ENCODE measurements at regions not wholly inside any gene's neighbourhood (a gene's known extent, or its start where the extent isn't known, plus 50 kb on each side); places are given as distances from the start of the nearest gene placed in this dataset.

GRCh38 chr14:41285186-41285748 is 321.4 kb upstream of the LRFN5 start:
- peak; percentile 30 to 40 for DNase-seq (ENCODE audit: low read depth in 2 of 2)
- TF ChIP-seq, protein P1, sequence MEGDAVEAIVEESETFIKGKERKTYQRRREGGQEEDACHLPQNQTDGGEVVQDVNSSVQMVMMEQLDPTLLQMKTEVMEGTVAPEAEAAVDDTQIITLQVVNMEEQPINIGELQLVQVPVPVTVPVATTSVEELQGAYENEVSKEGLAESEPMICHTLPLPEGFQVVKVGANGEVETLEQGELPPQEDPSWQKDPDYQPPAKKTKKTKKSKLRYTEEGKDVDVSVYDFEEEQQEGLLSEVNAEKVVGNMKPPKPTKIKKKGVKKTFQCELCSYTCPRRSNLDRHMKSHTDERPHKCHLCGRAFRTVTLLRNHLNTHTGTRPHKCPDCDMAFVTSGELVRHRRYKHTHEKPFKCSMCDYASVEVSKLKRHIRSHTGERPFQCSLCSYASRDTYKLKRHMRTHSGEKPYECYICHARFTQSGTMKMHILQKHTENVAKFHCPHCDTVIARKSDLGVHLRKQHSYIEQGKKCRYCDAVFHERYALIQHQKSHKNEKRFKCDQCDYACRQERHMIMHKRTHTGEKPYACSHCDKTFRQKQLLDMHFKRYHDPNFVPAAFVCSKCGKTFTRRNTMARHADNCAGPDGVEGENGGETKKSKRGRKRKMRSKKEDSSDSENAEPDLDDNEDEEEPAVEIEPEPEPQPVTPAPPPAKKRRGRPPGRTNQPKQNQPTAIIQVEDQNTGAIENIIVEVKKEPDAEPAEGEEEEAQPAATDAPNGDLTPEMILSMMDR (IDR thresholded peaks at IDR 0.05; ENCODE audit: low read depth, low read length), result no peak
- no peak overlapping the region for H3K4me3 ChIP-seq (replicated peaks in 1 of 2; ENCODE audit: low read depth in 2 of 2, low read length in 2 of 2)

- peak; percentile 23 to 26 for DNase-seq (ENCODE audit: low read depth in 2 of 2)
- TF ChIP-seq, protein P1 (IDR thresholded peaks at IDR 0.05; ENCODE audit: low read depth, low read length), result peak; percentile 20
- H3K4me3 ChIP-seq (replicated peaks in 1 of 2; ENCODE audit: low read depth in 2 of 2, low read length in 2 of 2), result no peak overlapping the region
Observed at GRCh38 chr14:41280745-41281144, 325.9 kb upstream of the LRFN5 start.

DNA sequence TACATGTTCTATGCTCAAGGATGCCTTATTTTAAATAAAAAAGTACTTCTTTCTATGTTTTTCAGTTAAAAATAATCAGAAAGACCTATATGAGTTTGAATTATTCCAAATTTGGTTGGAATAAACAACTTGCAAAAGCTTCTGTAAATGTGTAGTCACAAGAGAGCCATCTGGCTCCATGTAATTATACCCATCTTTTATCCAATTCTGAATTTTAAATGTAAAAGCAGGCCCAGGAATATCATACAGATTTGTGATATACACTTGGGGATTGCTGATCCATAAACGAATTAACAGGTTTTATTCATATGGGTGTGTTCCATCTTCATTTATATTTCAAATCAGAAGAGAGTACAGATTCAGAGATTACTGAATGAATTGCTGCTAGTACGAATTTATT is 329.2 kb upstream of the LRFN5 start:
- no peak for DNase-seq (ENCODE audit: low read depth in 2 of 2)
- TF ChIP-seq, protein P1 (IDR thresholded peaks at IDR 0.05; ENCODE audit: low read depth, low read length), result no peak
- H3K4me3 ChIP-seq (replicated peaks in 1 of 2; ENCODE audit: low read depth in 2 of 2, low read length in 2 of 2), result no peak overlapping the region

GRCh38 chr14:41257476-41257875 is 349.2 kb upstream of the LRFN5 start:
- no peak for DNase-seq (ENCODE audit: low read depth in 2 of 2)
- no peak overlapping the region for H3K4me3 ChIP-seq (replicated peaks in 1 of 2; ENCODE audit: low read depth in 2 of 2, low read length in 2 of 2)
- TF ChIP-seq, protein P1 (IDR thresholded peaks at IDR 0.05; ENCODE audit: low read depth, low read length), result no peak

DNA sequence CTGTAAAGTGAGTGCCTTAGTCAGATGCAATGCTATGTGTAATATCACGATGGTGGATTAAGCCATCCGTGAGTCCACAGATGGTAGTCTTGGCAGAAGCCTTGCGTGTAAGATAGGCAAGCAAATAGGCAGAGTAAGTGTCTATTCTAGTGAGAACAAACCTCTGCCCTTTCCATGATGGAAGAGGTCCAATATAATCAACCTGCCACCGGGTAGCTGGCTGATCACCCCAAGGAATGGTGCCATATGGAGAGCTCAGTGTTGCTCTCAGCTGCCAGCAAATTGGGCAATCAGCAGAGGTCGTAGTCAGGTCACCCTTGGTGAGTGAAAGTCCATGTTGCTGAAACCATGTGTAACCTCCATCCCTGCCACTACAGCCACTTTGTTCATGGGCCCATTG is 371.2 kb upstream of the LRFN5 start:
- H3K4me3 ChIP-seq (replicated peaks in 1 of 2; ENCODE audit: low read depth in 2 of 2, low read length in 2 of 2), result no peak overlapping the region
- TF ChIP-seq, protein P1 (IDR thresholded peaks at IDR 0.05; ENCODE audit: low read depth, low read length), result no peak
- DNase-seq (ENCODE audit: low read depth in 2 of 2), result no peak

DNA sequence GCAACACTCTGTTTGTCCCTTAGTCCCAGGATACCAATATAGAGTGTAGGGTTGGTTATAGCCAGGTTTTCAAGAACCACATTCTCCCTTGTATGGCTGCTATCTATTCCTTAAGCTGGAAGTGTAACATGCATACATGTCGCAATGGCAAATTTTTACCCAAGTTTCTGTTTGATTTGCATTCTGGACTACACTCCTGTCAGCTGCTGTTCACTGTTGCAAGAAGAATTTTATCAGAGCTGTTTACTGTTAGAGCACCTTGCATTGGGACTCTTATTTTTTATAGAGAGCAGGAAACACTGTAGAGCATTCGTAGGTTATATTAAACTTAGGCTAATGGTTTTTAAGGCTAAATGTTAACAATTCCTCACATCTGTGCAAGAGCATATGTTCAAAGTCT is 376.0 kb upstream of the LRFN5 start:
- H3K4me3 ChIP-seq (replicated peaks in 1 of 2; ENCODE audit: low read depth in 2 of 2, low read length in 2 of 2), result no peak overlapping the region
- DNase-seq (ENCODE audit: low read depth in 2 of 2), result no peak
- TF ChIP-seq, protein P1 (IDR thresholded peaks at IDR 0.05; ENCODE audit: low read depth, low read length), result no peak

GRCh38 chr14:41229824-41230223 is 376.9 kb upstream of the LRFN5 start:
- TF ChIP-seq, protein P1 (IDR thresholded peaks at IDR 0.05; ENCODE audit: low read depth, low read length), result no peak
- DNase-seq (ENCODE audit: low read depth in 2 of 2), result no peak
- H3K4me3 ChIP-seq (replicated peaks in 1 of 2; ENCODE audit: low read depth in 2 of 2, low read length in 2 of 2), result no peak overlapping the region

Data from cardiac fibroblast (primary cell).